Right lobe of liver (tissue), 4 donors: ENCODE measurements at regions not wholly inside any gene's neighbourhood (a gene's known extent, or its start where the extent isn't known, plus 50 kb on each side); places are given as distances from the start of the nearest gene placed in this dataset.

ENCODE experiments used
- POLR2A ChIP-seq: fragments of 450-650 bp; IDR thresholded peaks from one replicate; pipeline ENCODE4 v1.6.1; 2017; ENCODE audit warnings: antibody characterized with exemption, mild to moderate bottlenecking
- TF ChIP-seq, protein P1 (sequence below), 4 donors: fragments of 200-600 bp in 3 of 4; fragments of 450-650 bp in 1 of 4; IDR thresholded peaks; one replicate each; pipeline versions ENCODE4 v1.5.1 to v1.8.0; 2016 to 2022; ENCODE audit warnings: antibody characterized with exemption in 4 of 4, mild to moderate bottlenecking in 2 of 4
- donor health status: DM: no; HTN: no; CAD: no.
- donor health status: DM: no; HTN: no; CAD: no.
- donor health status: DM: no; HTN: yes; CAD: no.

DNA sequence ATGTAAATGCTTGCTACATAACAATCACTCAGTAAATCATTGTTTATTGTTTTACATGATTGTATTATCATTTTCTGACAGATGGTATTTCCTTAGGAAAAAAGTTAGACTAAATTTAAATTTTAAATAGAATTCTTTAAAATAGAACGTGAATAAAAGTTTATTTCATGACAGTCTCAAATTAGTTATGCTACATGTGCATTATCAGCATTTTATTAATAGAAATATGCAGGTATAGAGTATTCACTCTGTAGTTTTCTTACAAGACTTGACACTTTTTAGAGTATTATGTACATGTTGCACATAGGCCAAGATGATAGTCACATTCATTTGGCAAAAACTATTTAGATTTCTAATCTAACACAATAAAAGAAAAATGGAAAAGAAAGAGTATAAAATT is 213.3 kb upstream of the SPRY1 start:
- TF ChIP-seq, protein P1, sequence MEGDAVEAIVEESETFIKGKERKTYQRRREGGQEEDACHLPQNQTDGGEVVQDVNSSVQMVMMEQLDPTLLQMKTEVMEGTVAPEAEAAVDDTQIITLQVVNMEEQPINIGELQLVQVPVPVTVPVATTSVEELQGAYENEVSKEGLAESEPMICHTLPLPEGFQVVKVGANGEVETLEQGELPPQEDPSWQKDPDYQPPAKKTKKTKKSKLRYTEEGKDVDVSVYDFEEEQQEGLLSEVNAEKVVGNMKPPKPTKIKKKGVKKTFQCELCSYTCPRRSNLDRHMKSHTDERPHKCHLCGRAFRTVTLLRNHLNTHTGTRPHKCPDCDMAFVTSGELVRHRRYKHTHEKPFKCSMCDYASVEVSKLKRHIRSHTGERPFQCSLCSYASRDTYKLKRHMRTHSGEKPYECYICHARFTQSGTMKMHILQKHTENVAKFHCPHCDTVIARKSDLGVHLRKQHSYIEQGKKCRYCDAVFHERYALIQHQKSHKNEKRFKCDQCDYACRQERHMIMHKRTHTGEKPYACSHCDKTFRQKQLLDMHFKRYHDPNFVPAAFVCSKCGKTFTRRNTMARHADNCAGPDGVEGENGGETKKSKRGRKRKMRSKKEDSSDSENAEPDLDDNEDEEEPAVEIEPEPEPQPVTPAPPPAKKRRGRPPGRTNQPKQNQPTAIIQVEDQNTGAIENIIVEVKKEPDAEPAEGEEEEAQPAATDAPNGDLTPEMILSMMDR (IDR thresholded peaks at IDR 0.05): no peak
- no peak for TF ChIP-seq POLR2A
